ENCODE measurements at regions not wholly inside any gene's neighbourhood (a gene's known extent, or its start where the extent isn't known, plus 50 kb on each side); places are given as distances from the start of the nearest gene placed in this dataset.
"Not testable (repeated sequence)": the region's sequence is repeated elsewhere in the genome, so short reads cannot be mapped to it uniquely, and the experiment has no call there.

DNA sequence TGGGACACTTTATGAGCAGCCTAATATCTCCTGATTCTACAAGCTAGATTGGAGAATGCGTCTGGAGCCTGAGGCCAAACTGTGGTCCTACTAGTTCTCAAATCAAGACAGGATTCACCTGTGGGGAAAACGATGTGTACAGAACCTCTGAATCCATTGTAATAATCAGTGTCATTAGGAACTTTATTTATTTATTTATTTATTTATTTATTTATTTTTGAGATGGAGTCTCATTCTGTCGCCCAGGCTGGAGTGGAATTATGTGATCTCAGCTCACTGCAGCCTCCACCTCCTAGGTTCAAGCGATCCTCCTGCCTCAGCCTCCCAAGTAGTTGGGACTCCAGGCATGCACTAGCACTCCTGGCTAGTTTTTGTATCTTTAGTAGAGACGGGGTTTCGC is 52.6 kb upstream of the KIF26B start:
- intact Hi-C loops (cut with micrococcal nuclease), result not testable (repeated sequence)

DNA sequence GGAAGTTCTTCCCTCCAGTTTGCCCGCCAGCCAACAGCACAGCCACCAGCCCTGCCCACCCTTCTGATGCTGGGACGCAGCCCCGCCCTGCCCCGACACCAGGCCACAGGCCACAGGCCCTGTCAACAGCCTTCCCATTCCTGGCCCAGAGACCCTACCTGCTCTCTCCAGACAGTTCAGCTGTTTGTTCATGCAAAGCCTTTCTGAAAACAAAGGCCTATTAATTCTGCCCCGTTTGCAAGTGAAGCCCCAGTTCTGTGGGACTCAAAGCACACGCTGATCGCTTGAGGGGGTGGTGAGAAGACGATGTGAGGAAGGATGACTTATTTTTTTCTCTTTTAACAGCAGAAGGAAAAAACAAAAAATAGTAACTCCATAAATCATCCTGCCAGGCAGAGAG is 55.4 kb upstream of the KIF26B start:
- intact Hi-C loops (cut with micrococcal nuclease), result no loop called here

DNA sequence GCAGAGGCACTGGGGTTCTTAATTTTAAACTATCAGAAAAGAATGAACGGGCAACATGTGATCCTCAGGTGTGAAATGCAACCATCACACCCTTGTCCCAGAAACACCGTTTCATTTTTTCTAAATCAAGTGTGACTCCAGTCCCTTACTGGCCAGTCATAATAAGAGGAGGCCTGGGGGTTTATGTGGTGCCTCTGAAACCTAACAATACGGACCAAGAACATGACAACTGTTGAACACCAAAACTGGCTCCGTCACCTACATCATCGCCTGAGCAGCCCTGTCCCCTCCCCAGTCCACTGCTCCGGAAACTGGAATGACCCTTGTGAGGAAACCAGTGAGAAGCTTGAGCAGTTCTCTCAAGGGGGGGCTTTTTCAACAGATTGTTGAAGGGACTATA is 55.9 kb upstream of the KIF26B start:
- intact Hi-C loops (cut with micrococcal nuclease), result no loop called here

DNA sequence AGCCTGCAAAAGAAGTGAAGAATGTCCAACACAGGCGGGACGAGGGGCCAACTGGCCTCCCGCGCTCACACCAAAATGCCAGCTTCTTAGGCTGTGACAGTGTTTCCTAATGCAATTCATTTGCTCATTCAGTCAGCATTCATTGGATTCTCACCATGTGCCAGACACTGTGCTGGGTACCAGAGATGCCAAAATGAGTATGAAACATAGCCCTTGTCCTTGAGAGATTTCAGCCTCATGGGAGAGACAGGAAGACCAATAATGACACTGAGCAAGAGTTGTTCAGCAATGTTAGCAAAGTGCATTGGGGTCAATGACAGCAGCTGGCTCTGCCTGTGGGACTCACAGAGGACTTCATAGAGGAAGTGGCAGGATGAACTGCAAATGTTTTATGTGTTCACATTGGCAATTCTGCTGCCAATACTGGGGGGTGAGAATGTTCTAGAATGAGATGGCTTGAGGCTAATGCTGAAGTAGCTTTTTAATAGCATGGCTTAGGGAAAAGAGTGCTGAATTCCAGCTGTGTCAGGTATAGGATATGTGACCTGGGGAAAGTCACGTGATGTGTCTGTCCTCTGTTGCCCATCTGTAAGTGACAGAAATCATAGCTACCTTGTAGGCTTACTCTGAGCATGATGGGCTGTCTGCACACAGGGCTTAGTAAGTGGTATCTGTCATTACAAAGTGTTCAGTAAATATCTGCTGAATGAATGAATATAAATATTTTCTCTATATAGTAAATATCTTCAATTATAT is 58.3 kb upstream of the KIF26B start:
- intact Hi-C loops (cut with micrococcal nuclease), result no loop called here

DNA sequence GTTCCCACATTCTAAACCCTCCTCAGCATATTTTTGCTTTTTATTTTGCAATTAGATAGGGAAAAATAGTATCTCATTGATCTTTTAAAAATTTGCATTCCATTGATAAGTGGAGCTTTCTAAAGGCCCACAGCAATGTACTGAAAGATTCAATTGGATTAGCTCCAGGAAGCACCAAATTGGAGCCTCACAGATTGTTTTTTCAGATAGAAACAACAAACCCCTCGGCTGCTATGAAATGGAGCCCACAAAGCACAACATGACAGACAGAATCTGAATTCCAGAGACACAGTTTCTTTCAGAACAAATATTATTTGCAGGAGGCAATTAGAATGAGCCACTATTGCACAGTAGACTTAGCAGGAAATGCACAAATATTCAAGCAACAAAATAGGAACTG is 58.9 kb upstream of the KIF26B start:
- intact Hi-C loops (cut with micrococcal nuclease), result no loop called here

DNA sequence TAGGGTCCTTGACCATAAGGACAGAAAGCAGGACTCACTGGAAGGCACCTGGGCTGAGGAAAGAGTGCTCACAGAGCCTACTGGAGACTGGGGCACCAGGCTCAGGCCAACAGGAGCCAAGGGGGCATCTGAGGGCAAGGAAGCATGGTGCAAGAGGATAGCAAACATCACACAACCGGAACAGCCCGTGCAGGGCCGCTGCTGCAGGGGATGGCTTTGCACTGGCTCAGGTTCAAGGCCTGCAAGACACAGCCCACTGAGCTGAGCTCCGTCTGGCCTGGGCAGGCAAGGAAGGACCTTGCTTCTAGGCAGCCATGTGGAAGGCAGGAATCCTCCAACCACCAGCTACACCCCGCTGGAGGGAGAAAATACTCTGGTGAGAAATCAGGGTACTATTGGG is 59.8 kb upstream of the KIF26B start:
- intact Hi-C loops (cut with micrococcal nuclease), result no loop called here

DNA sequence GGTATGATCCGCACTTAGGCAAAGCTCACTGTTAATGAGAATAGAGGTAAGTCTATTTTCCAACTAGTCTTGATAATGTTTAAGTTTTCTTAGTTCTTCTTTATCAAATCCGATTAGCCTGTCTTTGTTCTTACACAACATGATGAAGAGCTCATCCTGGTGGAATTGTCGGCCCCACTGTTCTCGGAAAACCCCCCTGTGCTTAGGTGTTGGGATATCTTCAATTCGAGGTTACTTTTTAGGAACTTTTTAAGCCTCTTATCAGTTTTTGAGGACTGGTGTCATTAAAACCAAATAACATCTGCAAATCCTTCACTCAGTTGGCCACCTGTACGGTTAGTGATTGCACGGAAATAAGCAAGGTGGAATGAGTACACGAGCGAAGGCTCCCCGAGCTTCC is 60.7 kb upstream of the KIF26B start:
- intact Hi-C loops (cut with micrococcal nuclease), result no loop called here

DNA sequence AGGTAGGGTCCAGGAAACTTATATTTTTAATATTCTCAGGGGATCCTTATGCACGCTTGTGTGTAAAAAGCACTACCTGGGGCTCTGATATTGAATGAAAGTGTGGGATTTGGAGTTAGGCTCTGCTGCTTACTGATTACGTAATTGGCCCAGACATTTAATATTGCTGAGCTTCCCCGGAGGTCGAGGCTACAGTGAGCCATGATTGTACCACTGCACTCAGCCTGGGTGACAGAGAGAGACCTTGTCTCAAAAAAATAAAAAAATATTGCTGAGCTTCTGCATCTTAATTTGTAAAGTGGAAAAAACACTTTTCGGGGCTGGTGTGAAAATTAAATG is 62.2 kb upstream of the KIF26B start:
- intact Hi-C loops (cut with micrococcal nuclease), result no loop called here

DNA sequence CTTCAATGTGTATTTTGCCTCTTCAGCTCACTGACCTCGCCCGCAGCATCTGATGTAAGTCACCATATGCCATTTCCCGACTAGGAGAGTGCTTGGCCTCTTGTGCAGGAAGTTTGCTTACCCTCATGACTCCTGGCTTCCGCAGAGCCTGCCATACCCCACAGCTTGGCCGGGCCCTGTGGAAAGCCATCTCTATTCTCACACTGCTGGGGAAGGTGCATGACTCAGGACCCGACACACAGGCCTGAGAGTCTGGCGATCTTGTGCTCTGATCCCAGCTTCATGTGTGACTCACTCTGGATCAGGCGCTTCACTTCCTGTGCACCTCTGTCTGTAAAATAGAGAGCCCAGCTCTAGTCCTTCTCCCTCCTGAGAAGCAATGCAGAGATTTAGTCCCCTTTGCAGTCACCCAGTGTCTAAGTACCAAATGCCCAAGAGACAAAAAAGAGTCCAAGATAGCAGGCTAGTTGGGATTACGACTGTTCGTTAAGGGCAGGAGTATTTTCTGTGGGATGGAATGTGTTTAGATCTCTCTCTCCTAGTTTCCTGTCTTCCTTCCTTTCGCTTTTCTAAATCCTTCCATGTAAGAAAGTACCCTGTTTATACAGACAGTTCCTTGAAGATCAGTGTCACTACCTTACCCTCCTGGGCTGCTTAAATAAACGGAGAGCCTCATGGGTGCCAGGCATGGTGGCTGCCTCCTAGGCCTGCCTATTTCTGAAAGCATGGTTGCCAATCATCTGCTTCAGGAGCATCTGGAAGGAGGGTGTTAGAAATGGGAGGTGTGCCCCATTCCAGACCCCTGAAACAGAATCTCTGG is 62.8 kb upstream of the KIF26B start:
- intact Hi-C loops (cut with micrococcal nuclease), result no loop called here

DNA sequence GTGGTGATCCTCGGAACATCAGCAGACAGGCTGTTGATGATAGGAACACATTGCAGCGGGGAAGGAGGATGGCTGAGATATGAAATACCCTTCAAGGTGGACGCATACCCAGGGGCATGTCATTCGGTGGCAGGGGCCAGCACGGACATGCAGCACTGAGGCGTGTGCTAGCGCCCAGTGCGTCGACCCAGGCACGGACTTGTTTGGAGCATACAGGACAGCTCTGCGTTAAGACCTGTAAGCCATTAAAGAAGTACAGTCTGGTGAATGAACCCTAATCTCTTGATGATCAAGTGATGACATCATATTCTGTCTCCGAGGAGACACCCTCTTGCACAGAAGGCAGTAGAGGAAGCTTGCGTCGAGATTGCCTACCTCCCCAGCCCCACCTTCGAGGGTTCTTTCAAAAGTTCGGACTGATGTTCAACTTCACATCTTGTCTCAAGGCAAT is 63.6 kb upstream of the KIF26B start:
- intact Hi-C loops (cut with micrococcal nuclease), result no loop called here

DNA sequence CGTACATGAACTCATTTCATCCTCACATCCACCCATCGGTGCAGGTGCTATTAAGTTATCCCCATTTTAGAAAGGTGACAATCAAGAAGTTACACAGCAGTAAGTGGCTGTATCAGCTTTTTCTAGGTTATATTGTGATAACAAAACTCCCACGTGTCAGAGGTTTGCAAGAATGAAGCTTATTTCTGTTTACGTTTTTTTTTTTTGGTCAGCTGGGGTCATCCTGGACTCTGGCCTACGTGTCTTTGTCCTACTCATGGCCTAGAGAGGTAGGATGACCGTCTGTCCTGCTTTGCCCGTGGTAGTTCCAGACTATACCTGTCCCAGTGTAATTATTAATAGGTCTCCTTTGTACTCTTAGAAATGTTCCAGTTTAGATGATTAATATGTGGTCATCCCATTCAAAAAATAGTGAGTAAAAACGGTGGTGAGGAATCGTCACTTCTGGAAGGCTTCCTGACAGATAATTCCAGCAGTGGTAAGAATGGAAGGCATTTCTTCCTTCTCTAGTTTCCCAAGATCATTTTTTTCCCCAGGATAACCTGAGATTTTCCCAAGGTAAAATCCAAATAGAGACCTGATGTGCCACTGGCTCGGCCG is 64.2 kb upstream of the KIF26B start:
- intact Hi-C loops (cut with micrococcal nuclease), result no loop called here

DNA sequence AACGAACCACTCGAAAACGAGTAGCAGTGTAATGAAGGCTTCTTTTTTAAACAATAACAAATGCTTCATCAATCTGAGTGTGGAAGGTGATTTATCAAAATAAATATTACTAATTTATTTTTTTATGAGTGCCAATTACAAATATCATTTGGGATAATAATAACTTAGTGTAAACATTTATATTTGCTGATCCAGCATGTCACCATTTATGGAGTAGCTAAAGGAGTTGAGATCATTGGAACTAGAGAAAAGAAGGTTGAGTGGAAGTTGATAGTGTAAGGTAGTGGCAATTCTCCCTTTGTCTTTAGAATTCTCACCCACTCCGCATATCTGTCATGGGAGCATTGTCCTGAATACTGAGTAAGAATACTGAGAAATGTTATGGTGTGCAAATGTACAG is 67.1 kb upstream of the KIF26B start:
- intact Hi-C loops (cut with micrococcal nuclease), result no loop called here

DNA sequence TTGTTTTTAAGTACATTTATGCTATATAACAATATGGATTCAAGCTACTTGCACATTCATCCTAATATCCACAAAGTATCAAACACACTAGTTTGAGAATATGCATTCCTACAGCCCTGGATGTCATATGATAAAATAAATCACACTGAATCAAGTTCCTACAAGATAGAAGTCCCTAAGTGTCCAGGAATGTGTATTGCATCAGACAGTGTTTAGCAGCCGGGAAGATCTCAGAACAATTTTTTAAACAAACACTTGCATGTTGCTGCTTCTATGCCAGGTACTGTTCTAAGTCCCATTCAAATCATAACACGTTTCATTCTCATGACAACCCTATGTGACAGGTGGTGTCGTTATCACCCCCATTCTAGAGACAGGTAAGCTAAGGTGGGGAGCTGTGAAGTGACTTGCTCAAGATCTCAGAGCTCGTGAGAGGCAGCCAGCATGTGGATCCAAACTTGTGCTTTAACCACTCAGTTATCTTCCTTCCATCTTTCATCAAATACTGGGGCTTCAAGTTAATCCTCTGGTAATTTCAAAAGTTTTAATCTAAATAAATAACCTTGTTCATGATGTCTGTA is 68.3 kb upstream of the KIF26B start:
- intact Hi-C loops (cut with micrococcal nuclease), result no loop called here

DNA sequence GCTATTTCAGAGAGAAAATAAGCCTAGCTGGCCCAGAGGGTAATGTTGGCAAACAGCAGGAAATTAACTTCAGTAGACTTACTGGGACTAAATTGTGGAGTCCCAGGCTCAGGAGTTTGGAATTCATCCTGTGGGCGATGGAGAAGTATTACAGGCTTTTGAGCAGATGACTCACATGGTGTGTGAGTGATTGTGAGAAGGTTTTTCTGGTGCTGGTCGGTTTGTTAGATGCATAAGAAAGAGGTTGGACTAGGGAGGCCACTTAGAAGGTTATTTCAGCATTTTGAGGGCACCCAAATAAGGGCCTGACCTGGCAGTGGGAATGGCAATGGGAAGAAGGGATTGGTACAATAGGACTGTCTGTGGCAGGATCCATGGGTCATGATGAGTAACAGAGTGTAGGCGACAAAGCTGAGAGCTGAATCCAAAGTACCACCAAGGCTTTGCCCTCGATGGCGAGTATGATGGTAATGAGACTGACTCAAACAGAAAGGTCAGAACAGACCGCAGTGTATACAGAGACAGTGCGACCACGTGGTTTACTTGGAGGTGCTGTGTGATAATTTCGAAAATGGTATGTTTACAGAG is 69.2 kb upstream of the KIF26B start:
- intact Hi-C loops (cut with micrococcal nuclease), result no loop called here

DNA sequence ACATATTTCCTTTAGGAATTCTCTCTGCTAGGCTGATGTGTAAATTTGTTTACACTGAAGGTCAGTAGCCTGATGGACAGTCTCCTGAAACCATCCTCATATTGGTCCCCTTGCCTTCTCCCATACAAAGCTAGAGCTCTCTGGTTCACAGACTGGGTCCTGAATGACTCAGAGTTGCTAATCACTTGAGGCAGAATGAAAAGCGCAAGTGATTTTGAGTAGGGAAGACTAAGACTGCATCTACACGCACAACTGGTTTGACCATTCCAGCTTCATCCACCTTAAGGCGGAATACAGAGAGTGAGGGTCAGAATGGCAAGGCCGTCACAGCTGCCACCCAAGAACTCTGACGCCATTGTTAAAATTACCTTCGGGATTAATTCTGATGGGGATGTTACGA is 70.2 kb upstream of the KIF26B start:
- intact Hi-C loops (cut with micrococcal nuclease), result no loop called here

DNA sequence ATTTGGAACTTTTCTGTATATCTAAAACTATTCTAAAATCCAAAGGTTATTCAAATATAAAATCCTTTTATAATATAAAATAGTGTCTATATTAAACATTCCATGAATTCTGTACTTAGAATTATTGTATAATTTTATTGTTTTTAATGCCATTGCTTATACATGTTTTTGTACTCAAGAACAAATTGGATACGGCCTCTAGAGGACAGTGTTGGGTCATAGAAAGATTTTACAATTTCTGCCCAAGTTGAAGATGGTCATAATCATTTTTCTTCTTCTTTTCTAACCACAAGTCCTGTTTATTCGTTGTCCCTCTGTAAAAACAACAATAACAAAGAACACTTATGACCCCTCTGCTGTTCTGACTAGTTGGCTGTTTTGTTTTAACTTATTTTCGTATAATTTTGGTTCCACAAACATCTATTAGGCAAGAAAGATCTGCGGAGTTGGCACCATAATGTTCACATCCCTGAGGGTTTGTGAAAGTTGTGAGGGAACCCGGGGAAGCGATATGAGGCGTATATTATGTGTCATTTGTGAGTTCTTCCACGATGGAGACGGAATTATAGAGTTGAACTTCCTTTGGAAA is 75.7 kb upstream of the KIF26B start:
- intact Hi-C loops (cut with micrococcal nuclease), result no loop called here

DNA sequence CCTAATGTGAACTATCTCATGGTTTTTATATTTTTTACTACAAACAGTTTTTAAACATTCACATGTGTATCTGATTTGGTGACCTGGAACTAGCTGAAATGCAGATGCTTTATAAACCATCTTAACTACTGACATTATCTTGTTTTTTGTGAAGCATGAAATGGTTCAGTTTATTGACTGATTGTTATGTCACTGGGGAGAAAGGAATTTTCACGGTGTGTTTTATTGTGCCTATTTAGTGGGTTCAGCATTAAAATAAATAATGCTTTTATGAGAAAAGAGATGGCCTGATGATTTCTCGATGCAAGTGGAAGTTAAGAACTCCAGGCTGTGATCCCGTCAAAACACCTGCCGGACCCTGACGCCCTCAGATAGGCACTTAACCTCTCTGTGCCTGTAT is 79.9 kb upstream of the KIF26B start:
- intact Hi-C loops (cut with micrococcal nuclease), result no loop called here

DNA sequence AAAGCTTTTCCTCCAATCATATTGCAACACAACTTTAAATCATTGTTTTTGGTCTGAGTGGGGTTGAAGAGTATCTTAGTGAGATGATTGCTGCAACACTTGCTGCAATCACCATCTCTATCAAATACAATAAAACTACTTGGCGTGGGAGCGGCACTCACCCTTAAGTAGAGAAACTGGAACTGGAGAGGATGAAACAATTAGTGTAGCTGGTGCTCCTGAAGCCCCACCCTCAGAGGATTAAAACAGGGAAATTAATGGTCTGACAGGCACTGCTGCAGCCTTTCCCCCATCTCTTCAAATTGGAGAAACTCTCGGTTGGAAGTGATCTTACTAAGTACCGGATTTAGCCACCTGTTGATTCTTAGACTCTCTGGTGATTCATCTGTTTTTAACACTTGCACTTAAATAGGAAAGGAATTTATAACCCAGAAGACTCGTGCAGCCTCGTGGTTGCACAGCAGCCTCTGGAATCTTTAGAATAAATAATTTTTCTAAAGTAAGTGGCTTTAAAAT is 80.5 kb upstream of the KIF26B start:
- intact Hi-C loops (cut with micrococcal nuclease), result no loop called here

DNA sequence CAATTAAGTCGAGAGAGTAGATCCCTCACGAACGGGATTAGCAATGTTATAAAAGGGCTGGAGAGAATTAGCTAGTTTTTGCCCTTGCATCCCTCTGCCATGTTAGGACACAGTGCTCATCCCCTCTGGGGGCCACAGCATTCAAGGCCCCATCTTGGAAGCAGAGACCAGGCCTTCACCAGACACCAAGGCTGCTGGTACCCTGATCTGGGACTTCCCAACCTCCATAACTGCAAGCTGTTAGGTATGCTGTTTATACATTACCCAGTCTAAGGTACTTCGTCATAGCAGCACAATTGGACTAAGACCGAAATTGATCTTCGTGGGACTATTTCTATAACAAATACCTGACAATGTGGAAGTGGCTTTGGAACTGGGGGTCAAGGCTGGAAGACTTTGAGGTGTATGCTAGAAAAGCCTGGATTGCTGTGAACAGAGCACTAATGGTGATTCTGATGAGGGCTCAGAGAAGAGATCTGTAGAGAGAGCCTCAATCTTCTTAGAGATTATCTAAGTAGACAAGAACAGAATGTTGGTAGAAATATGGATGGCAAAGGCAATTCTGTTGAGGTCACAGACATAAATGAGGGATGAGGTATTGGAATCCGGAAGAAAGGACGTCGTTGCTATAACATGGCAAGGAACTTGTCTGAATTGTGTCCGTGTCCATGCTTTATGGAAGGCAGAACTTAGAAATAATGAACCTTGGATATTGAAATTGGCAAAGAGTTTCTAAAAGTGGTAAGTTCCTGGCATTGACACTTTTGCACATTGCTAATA is 83.8 kb upstream of the KIF26B start:
- intact Hi-C loops (cut with micrococcal nuclease), result no loop called here

DNA sequence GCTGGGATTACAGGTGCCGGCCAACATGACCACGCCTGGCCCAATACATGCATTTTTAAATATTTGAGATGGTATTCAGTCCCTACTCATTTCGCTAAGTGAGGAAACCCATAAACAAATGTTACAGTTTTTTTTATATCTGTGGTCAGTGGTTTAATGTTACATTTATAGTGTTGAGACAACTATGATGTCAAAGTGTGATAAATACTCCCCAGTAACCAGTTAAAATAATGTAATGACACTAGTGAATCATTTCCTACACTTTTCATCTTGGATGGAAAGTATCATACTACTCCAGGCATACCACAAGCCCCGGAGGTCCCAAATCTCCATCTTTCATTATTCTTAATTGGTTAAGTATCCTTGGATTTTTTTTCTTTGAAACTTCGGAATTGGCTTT is 87.5 kb upstream of the KIF26B start:
- intact Hi-C loops (cut with micrococcal nuclease), result no loop called here

All from T-helper 2 cell treated with Interferon-gamma antibody and Interleukin-4, amounts not matched to agents 100 ng/mL and 5 ng/mL, for 36 hours (primary cell).